Karpas-422 (cell line): ENCODE measurements at regions not wholly inside any gene's neighbourhood (a gene's known extent, or its start where the extent isn't known, plus 50 kb on each side); places are given as distances from the start of the nearest gene placed in this dataset.
"Not testable (repeated sequence)": the region's sequence is repeated elsewhere in the genome, so short reads cannot be mapped to it uniquely, and the experiment has no call there.

Experiments used
- DNase-seq: peaks from one replicate; pipeline ENCODE4 v3.0.0-alpha.2; 2015
- H2AFZ ChIP-seq: fragments of 200-600 bp; sonication (generic); 2 replicates; pipeline ENCODE4 v1.6.1; 2014; ENCODE audit warnings: antibody characterized with exemption, low read length, mixed read lengths
- H3K27ac ChIP-seq: fragments of 200-600 bp; sonication (generic); 2 replicates; pipeline ENCODE4 v1.5.1; 2014; ENCODE audit warnings: mild to moderate bottlenecking, low read length, moderate library complexity
- H3K27me3 ChIP-seq: fragments of 200-600 bp; sonication (generic); 2 replicates; pipeline ENCODE4 v1.6.1; 2014; ENCODE audit warnings: low read length, mixed read lengths
- H3K36me3 ChIP-seq: fragments of 200-600 bp; sonication (generic); 2 replicates; pipeline ENCODE4 v1.6.1; 2014; ENCODE audit warnings: low read length, mixed read lengths; ENCODE audit not compliant: insufficient read depth
- H3K4me1 ChIP-seq: fragments of 200-600 bp; sonication (generic); 2 replicates; pipeline ENCODE4 v1.6.1; 2014; ENCODE audit warnings: mild to moderate bottlenecking, low read length, mixed read lengths
- H3K4me2 ChIP-seq: fragments of 200-600 bp; sonication (generic); 2 replicates; pipeline ENCODE4 v1.6.1; 2014; ENCODE audit warnings: low read length, low read depth, mild to moderate bottlenecking; ENCODE audit not compliant: poor library complexity, severe bottlenecking
- H3K4me3 ChIP-seq: fragments of 200-600 bp; sonication (generic); 2 replicates; pipeline ENCODE4 v1.5.1; 2014; ENCODE audit warnings: mild to moderate bottlenecking, antibody characterized with exemption, low read length, mixed read lengths
- H3K79me2 ChIP-seq: fragments of 200-600 bp; sonication (generic); 2 replicates; pipeline ENCODE4 v1.6.1; 2014; ENCODE audit warnings: mild to moderate bottlenecking, low read length, mixed read lengths
- H3K9ac ChIP-seq: fragments of 200-600 bp; sonication (generic); 2 replicates; pipeline ENCODE4 v1.6.0; 2014; ENCODE audit warnings: low read length
- H3K9me2 ChIP-seq: fragments of 200-600 bp; sonication (generic), shearing (Covaris generic); replicated peaks from 2 replicates; pipeline ENCODE4 v1.6.0; 2014; ENCODE audit warnings: mild to moderate bottlenecking, low read length, moderate library complexity; ENCODE audit not compliant: insufficient read depth
- H3K9me3 ChIP-seq: fragments of 300-700, 200-600 bp; sonication (generic); 2 replicates; pipeline ENCODE4 v1.6.1; 2014; ENCODE audit warnings: low read length, mixed read lengths
- H4K20me1 ChIP-seq: fragments of 200-600 bp; sonication (generic); 2 replicates; pipeline ENCODE4 v1.6.1; 2014; ENCODE audit warnings: mild to moderate bottlenecking, antibody characterized with exemption, low read length, low read depth; ENCODE audit not compliant: insufficient read depth

DNA sequence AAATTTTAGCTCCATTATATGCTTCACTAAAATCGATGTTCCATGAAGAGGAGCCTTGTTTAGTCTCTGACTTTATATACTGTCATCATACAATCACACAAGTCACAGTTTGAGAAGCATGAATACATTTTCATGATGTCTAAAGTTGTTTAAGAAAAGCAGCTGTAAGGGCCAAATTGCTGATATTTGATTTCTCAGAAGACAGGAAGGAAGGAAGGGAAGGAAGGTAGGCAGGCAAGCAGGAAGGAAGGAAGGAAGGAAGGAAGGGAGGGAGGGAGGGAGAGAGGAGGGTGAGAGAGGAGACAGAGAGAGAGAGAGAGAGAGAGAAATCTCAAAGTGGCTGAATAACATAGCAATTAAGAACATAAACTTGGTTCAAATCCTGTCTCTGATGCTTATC, 153.7 kb downstream of the RTL9 start:
- no peaks in the 10 kb centered on the region for H3K9me2 ChIP-seq
- no peaks in the 10 kb centered on the region for H3K4me1 ChIP-seq
- H3K36me3 ChIP-seq: no peaks in the 10 kb centered on the region
- H4K20me1 ChIP-seq: no peaks in the 10 kb centered on the region
- no peak overlapping the region for H3K4me3 ChIP-seq
- H2AFZ ChIP-seq: no peak overlapping the region
- no peaks in the 10 kb centered on the region for H3K9me3 ChIP-seq
- H3K27ac ChIP-seq: no peak overlapping the region
- H3K4me2 ChIP-seq: no peak overlapping the region
- no peaks in the 10 kb centered on the region for H3K79me2 ChIP-seq
- H3K27me3 ChIP-seq: 0 out of 2 replicates have a peak, but pooled peaks cover 4% of the 10 kb centered on the region
- DNase-seq: no peak
- H3K9ac ChIP-seq: no peak overlapping the region

DNA sequence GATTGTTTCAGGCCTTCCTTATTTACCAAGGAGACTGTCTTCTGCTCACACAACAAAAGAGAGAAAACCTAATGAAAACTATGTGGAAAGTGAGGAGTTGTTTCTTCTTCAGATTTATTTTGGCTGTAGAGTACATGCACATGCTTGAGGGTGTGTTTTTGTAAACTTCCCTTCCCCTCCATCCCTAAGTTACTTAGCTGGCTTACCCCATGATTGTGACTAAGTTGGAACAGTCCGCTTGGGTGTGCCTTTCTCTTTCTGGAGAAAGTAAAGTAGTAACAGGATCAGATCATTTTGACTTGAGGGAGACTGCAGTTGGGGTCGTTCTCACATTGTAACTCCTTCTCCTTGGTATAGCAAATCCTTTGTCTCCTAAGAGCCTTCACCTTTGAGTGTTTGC, 155.9 kb downstream of the RTL9 start:
- Histone ChIP-seq H3K79me2 (no peaks in the 10 kb centered on the region), H3K4me3 (no peak overlapping the region), H3K9me2 (no peaks in the 10 kb centered on the region), H3K27ac (no peak overlapping the region), H3K4me1 (no peaks in the 10 kb centered on the region), H3K4me2 (no peak overlapping the region), H3K36me3 (no peaks in the 10 kb centered on the region), H3K27me3 (0 out of 2 replicates have a peak, but pooled peaks cover 4% of the 10 kb centered on the region), H3K9me3 (no peaks in the 10 kb centered on the region), H3K9ac (no peak overlapping the region), H4K20me1 (no peaks in the 10 kb centered on the region), H2AFZ (no peak overlapping the region)
- no peak for DNase-seq

DNA sequence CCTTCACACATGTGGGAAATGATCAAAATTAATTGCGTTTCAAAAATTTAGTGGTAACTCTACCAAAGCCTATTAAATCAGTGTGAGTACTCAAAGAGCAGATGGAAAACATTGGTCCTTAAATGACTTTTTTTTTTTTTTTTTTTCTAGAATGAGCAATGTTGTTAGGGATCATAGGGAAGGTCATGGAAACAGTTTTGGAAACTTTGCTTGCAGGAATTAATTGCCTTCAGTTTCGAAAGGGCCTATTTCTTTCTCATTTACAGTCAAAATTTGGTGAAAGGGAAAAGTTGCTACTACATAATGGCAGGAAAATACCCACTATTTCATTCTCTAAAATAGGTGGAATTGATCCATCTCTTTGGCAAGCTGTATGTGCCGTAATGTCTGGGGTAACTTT, 160.9 kb downstream of the RTL9 start:
- Histone ChIP-seq H3K4me1 (no peaks in the 10 kb centered on the region), H3K36me3 (no peaks in the 10 kb centered on the region), H4K20me1 (no peaks in the 10 kb centered on the region), H2AFZ (no peak overlapping the region), H3K9me3 (no peaks in the 10 kb centered on the region), H3K27me3 (no peaks in the 10 kb centered on the region), H3K4me2 (no peak overlapping the region), H3K27ac (no peak overlapping the region), H3K79me2 (no peaks in the 10 kb centered on the region), H3K9me2 (no peaks in the 10 kb centered on the region), H3K4me3 (no peak overlapping the region), H3K9ac (no peak overlapping the region)
- no peak for DNase-seq

DNA sequence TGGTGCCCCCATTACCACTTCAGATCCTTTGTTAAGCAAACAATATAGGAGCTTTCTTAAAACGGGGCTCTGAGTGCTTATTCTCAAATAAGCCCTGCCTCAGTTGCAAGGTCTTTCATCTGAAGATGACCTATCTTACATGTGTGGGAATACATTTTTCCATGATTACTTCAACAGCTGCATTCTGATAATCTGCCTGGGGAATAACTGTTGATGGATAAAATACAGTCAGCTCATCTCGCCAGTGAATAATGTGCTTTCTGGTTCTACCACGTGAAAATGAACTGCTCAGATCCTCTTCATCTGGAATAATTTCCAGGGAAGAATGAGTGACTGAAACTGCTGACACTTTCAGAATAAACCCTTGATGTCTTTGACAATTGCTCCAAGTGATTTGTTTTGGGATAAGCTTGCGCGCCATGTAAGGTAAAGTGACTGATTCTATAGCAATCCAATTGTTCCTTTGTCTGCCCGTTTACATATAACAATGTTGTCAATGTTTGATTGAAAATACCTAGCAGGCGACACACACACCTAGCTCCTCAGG, 161.3 kb downstream of the RTL9 start:
- no peak overlapping the region for H3K27ac ChIP-seq
- H3K36me3 ChIP-seq: no peaks in the 10 kb centered on the region
- H2AFZ ChIP-seq: no peak overlapping the region
- no peaks in the 10 kb centered on the region for H3K79me2 ChIP-seq
- DNase-seq: no peak
- no peaks in the 10 kb centered on the region for H3K9me2 ChIP-seq
- no peaks in the 10 kb centered on the region for H3K27me3 ChIP-seq
- H3K4me2 ChIP-seq: no peak overlapping the region
- no peaks in the 10 kb centered on the region for H4K20me1 ChIP-seq
- H3K4me3 ChIP-seq: no peak overlapping the region
- H3K4me1 ChIP-seq: no peaks in the 10 kb centered on the region
- H3K9ac ChIP-seq: no peak overlapping the region
- no peaks in the 10 kb centered on the region for H3K9me3 ChIP-seq

DNA sequence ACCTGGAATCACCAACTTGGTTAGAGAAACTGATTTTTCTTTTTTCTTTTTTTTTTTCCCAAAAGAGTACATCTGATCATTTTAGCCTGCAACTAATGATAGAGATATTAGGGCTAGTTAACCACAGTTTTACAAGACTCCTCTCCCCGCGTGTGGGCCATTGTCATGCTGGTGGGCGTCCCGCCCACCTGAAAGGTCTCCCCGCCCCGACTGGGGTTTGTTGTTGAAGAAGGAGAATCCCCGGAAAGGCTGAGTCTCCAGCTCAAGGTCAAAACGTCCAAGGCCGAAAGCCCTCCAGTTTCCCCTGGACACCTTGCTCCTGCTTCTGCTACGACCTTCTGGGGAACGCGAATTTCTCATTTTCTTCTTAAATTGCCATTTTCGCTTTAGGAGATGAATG, 162.0 kb downstream of the RTL9 start:
- H3K27me3 ChIP-seq, H3K79me2 ChIP-seq, H3K4me3 ChIP-seq, H2AFZ ChIP-seq, H3K36me3 ChIP-seq, H3K9me2 ChIP-seq, H3K4me1 ChIP-seq, H3K27ac ChIP-seq, H3K9me3 ChIP-seq, H3K9ac ChIP-seq, H4K20me1 ChIP-seq, DNase-seq, H3K4me2 ChIP-seq: not testable (repeated sequence)

DNA sequence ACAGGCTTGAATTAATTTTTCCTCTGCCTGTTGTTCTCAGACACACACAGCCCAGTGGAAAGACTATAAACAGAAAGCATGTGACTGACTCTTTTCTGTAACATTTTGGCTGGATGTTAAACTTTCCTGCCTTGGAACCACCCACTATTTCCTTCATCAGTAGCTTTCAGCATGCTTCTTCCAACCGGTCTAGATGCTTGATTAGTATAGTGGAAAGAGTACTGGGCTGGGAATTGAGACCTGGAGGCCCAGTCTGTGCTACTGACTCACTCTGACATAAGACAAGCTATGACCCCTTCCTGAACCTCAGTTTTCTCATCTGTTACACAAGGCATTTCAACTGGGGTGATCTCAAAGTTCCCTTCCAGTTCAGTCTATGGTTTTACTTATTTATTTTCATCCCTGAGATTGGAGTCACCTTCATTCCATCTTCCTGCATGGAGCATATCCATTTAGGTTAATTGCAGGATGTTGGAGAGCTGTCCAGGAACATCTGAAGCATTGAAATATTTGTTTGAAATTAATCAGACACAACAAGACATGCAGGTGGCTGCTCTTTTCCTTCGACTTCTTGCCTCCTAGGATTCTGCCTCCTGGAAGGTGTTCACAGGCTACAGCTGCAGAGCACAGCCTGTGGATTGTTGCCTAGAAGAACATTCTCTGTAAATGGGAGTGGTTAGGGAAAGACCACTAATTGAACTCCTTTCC, 173.4 kb downstream of the RTL9 start:
- Histone ChIP-seq H3K4me3 (no peak overlapping the region), H4K20me1 (no peaks in the 10 kb centered on the region), H3K27me3 (no peaks in the 10 kb centered on the region)

DNA sequence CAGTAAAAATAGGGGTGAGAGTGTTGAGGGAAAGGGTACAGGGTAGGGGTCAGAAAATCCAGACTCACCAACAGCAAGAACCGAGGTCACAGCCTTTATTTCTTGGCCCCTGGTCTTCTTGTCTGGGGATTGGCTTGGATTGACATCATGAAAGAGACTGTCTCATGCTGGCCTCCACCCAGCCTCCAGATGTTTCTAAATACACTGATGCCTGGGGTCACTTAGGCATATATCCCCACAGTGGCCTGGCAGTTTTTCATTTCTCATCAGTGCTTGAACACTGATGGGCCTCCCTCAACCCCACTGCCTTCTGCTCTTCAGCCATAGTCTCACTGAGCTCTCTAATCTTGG, 173.9 kb downstream of the RTL9 start:
- H4K20me1 ChIP-seq: no peaks in the 10 kb centered on the region
- no peaks in the 10 kb centered on the region for H3K79me2 ChIP-seq
- H3K9ac ChIP-seq: no peak overlapping the region
- H3K27ac ChIP-seq: no peak overlapping the region
- H3K9me2 ChIP-seq: no peaks in the 10 kb centered on the region
- H3K9me3 ChIP-seq: no peaks in the 10 kb centered on the region
- H3K4me2 ChIP-seq: no peak overlapping the region
- H3K4me3 ChIP-seq: no peak overlapping the region
- no peaks in the 10 kb centered on the region for H3K27me3 ChIP-seq
- H3K4me1 ChIP-seq: no peaks in the 10 kb centered on the region
- no peak for DNase-seq
- no peak overlapping the region for H2AFZ ChIP-seq
- no peaks in the 10 kb centered on the region for H3K36me3 ChIP-seq

More for the DNA sequence above, 173.4 kb downstream of the RTL9 start:
- no peak overlapping the region for H3K27ac ChIP-seq
- H3K36me3 ChIP-seq: no peaks in the 10 kb centered on the region
- no peaks in the 10 kb centered on the region for H3K9me3 ChIP-seq
- no peak overlapping the region for H3K4me2 ChIP-seq
- no peaks in the 10 kb centered on the region for H3K4me1 ChIP-seq
- no peaks in the 10 kb centered on the region for H3K79me2 ChIP-seq
- no peak overlapping the region for H3K9ac ChIP-seq
- H3K9me2 ChIP-seq: no peaks in the 10 kb centered on the region
- no peak overlapping the region for H2AFZ ChIP-seq
- no peak for DNase-seq

DNA sequence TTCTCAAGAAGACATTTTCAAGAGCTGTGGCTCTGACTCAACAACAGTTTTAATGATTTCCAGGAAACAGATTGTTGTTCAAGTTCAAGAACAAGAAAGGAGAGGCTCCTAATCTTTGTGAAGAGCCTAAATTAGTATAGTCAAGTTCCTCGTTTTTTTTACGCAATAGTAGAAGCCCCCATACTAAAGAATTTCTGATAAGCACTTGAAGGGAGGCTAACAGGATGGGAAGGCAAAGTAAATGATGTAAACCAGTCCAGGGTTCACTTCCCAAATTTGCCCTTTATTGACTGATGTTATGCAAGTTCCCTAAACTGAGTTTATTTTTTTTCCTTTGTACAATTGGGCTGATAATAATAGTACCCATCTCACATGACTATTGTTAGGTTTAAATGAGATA, 178.2 kb downstream of the RTL9 start:
- H3K9ac ChIP-seq: no peak overlapping the region
- no peaks in the 10 kb centered on the region for H3K79me2 ChIP-seq
- H3K9me2 ChIP-seq: no peaks in the 10 kb centered on the region
- no peak overlapping the region for H3K4me3 ChIP-seq
- no peak overlapping the region for H3K4me2 ChIP-seq
- H3K27ac ChIP-seq: no peak overlapping the region
- no peaks in the 10 kb centered on the region for H3K9me3 ChIP-seq
- no peak overlapping the region for H2AFZ ChIP-seq
- H3K4me1 ChIP-seq: no peaks in the 10 kb centered on the region
- no peaks in the 10 kb centered on the region for H3K27me3 ChIP-seq
- no peak for DNase-seq
- no peaks in the 10 kb centered on the region for H4K20me1 ChIP-seq
- no peaks in the 10 kb centered on the region for H3K36me3 ChIP-seq
